ENCODE measurements at regions not wholly inside any gene's neighbourhood (a gene's known extent, or its start where the extent isn't known, plus 50 kb on each side); places are given as distances from the start of the nearest gene placed in this dataset.
"Not testable (repeated sequence)": the region's sequence is repeated elsewhere in the genome, so short reads cannot be mapped to it uniquely, and the experiment has no call there.

DNA sequence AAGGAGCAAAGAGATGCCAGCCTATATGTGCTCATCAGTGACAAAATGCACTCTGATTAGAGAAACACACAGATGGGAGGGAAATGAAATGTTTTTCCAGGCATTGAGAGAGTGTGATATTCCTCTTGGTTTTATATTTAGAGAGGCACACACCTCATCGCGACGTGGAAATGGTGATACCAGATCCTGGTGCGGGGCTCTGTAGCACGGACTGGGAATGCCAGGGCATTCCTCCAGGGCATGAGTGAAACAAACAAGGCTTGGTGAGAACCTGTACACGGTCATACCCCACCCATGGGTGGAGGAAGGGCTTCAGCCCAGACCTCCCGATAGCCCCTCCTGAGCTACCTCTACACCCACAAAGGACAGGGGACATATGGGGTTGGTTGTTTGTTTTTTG, 280.2 kb downstream of the C16orf95 start:
- no peak for FAIRE-seq
- DNase-seq (ENCODE audit: insufficient read length, low spot score): no peak

DNA sequence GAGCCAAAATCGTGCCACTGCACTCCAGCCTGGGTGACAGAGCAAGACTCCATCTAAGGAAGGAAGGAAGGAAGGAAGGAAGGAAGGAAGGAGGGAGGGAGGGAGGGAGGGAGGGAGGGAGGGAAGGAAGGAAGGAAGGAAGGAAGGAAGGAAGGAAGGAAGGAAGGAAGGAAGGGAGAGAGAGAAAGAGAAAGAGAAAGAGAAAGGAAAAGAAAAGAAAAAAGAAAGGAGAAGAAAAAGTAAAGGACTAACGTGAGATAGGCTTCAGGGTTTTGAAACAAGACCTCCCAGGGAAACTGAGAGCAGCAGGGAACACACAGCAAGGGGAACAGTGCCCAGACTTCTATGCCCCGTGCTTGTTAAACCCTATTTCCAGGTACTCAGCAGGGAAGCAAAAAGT, 278.7 kb downstream of the C16orf95 start:
- DNase-seq (ENCODE audit: insufficient read length, low spot score); FAIRE-seq: not testable (repeated sequence)

DNA sequence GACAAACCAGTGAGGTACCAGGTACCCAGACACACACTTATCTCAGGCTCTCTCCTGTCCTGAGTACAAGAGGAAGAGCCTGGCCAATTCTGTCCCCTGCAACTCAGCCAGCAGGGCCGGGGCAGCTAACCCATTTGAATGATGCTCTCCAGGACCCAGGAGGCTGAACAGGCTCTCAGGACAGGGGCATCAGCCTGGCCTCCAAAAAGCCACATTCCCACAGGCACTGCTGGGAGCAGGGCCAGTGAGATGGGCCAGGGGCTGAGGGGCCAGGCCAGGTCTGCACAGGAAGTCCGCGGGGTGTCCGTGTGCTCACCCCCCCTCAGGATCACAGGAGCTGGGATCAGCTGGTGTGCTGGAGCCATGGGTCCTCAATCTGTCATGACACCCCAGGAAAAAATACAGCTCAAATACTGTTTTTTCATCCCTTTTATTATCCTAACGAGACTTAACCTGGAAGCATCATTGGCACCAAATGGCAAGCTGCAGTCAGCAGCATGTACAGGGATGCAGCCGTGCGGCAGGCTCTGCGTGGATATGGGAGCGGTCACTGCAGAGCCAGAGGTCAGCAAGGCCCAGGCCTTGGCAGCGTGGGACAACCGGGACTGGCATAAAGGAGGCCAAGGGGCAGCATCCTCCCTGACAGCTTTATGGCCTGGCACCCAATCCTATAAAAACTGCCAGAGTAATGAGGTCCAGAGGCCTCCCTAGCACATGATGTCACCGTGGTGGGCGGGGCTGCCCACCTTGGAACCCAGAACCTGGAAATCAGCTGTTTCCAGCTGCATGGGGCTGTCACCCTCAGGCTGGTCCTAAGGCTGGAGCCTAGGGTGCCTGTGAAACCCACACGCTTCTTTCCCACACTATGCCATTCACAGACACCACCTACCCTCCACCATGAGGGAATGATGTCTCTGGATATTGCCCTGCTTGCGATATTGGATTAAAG, 276.7 kb downstream of the C16orf95 start:
- DNase-seq (ENCODE audit: insufficient read length, low spot score) (no peak), FAIRE-seq (peak; percentile 49)

DNA sequence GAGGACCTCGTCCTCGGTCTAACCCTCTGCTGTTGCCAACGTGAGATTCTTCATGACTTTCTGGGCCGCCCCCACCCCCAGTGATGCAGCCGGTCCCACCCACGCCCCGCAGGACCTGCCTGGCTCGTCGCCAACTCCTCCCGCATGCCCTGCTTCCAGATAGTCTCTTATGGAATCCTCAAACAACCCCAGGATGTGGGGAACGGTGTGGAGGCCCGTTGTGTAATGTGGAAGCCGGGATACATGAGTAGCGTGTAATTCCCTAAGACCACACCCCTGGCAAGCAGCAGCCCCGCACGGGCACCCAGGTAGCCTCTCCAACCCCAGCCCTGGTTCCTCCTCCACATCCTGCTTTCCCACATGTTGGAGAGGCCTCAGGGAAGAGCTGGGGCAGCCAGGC, 275.9 kb downstream of the C16orf95 start:
- no peak for DNase-seq (ENCODE audit: insufficient read length, low spot score)
- no peak for FAIRE-seq

DNA sequence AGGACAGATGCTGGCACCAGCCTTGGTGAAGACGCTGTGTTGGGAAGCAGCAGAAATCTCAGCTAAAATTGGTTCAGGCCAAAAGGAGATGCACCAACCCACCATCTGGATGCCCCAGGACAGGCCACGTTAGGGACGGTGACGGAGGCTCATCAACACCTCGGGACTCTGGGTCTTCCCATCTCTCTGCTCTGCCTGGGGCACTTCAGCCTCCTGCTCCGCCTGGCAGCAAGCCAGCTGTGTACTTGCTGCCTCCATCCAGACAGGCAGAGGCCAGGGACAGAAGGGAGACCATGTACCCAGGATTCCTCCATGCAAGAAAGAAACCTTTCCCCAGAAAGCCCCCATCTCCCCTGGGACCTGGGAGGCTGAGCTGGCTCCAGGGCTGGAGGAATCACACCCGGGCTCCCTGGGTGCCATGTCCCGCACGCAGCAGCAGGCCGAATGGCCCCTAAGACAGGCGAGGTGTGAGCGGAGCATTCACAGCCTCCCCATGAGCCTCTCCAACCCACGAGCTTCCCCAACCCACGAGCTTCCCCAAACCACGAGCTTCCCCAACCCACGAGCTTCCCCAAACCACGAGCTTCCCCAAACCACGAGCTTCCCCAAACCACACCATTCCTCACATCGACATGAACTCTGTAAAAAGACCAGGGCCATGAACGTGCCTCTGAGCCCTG, 274.5 kb downstream of the C16orf95 start:
- FAIRE-seq (no peak), DNase-seq (ENCODE audit: insufficient read length, low spot score) (no peak)

DNA sequence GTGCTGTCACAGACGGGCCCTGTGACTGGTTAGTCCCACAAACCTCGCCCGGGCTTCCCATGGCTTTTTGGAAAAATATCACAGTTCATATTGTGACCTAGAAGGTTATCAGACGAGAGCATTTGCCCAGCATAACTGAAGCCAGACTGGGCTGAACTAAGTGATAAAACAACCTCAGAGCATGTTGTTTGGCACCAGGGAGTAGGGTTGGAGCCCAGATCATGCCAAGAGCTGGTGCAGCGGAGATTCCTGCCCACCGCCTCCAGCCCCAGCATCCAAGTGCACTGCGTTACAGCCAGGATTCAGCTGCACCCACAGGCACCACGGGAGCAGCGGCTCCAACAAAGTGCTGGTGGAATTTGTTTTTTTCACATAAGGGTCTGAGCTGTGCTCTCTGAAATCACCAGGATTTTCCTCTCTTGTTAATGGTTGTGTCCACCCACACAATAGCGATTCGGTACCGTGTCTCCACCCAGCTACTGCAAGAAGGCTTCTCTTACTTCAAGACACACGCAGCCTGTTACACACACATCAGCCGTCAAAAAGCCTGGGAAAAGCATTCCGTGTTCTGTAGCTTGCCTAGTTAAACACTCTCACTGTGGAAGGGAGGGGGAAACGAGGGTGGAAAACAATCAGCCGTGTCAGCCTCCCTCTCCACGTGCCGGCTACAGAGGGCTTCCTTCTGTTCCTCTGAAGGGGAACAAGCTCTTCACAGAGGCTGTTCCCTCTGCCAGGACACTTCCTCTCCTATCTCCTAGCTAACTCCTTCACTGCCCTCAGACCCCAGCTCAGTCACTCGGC, 273.8 kb downstream of the C16orf95 start:
- FAIRE-seq: peak; percentile 42
- no peak for DNase-seq (ENCODE audit: insufficient read length, low spot score)

DNA sequence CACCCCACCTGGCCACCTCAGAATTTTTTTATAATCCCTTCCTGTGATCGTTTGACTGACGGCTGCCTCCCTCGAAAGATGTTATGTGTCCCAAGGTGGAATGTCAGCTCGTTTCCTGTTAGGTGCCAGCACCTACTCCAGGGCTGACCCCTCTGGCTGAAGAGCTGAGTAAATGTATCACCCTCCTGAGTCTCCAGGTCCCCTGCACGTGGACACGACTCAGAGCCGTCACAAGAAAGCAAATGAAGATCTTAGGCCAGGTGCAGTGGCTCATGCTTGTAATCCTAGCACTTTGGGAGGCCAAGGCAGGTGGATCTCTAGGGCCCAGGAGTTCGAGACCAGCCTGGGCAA, 273.2 kb downstream of the C16orf95 start:
- FAIRE-seq: no peak
- no peak for DNase-seq (ENCODE audit: insufficient read length, low spot score)

DNA sequence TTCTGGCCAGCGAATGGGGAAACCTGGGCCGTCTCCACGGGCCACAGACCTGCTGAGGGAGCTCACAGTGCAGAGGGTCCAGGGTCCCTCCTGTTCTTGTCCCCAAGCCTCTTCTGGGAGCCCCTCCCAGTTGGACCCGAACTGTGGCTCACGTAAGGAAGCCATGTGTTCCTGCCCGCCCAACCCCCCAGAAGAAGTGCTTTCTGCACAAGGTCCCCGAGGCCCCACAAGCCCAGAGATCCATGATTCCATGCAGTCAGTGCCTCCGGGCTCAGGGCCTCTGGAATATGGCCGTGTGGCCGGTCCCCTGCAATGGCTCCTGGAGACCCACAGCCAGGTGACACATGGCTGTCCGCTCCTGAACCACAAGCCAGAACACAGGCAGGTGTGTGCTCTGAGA, 272.4 kb downstream of the C16orf95 start:
- FAIRE-seq (no peak), DNase-seq (ENCODE audit: insufficient read length, low spot score) (no peak)

DNA sequence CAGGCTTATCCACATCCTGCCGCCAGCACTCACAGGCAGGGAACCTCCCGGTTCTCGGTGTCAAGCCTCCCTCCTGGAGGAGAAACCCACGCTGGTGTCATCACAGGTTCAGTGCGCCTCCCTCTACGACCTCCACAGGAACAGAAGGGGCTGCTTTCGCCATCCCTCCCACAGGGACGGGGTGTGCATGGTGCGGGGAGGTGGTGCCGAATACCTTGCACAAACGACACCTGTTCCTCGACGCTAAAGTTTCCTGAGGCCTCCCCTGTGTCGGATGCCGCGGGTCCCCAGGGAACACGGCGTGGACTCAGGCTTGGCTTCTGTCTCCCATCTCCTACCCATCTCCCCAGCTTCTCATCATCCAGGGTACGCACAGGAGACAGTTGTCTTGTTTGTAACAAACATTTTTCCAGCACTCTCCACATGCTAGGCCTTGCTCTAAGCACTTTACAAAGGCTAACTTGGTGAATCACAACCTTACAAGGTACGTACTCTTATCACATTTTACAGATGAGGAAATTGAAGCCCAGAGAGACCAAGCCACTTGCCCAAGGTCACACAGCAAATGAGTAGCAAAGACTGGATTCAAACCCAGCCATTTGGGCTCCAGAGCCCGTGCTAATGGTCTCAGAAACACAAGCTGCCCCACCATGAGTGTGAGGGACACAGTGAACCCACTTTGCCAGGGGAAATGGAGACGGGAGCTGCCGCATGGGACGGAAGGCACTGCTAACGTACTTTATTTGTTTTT, 271.6 kb downstream of the C16orf95 start:
- FAIRE-seq (no peak), DNase-seq (ENCODE audit: insufficient read length, low spot score) (no peak)

DNA sequence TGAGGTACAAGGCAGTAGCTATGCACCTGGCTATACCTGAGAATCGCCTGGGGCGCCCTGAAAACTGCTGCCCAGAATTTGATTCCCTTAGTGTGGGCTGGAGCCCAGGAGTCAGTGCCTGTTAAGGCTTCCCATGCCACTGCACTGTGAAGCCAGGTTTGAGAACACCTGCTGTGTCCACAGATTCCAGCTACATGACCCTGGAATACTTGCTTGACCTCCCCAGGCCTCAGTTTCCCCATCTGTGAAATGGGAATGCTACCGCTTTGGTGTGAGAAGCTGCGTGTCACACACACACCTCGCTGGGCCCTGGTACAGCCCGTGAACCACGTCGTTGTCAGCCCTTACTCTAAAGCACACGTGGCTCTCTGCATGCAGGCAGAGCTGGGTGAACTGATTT, 271.0 kb downstream of the C16orf95 start:
- DNase-seq (ENCODE audit: insufficient read length, low spot score): no peak
- FAIRE-seq: peak; percentile 26

DNA sequence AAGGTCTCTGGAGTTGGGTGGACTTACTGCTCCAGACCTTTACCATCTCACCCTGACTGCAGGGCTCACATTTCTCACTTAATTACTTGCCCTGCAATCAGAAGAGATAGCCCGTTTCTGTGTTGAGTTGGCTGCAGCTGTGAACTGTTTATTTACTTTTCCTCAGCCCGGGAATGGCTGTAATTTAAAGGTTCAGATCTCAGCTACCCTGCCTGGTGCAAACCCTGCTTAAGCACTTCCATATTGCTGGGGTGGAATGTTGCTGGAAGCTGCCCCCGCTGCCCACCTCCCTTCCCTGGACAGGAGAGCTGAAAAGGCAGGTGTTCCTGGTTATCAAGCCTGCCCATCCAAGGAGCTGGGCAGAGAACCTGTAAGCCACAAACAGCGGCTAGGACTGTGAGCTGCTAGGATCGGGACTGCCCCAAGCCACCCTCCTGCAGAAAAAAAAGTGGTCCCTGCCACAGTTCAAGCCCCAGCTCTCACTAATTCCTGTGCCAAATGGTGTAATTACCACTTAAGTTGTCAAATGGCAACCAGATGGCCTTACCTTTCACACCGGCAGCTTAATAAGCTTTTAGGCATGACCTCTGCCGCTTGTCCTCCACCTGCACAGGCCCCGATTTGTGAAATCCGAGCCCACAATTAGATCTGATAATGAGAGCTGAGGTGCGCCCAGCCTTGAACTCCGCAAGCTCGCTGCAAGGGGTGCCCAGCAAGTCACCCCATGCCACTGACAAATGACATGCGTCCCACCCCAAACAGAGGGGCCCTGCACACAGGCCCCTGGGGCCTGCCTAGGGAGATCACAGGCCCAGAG, 269.8 kb downstream of the C16orf95 start:
- FAIRE-seq: peak; percentile 31

DNA sequence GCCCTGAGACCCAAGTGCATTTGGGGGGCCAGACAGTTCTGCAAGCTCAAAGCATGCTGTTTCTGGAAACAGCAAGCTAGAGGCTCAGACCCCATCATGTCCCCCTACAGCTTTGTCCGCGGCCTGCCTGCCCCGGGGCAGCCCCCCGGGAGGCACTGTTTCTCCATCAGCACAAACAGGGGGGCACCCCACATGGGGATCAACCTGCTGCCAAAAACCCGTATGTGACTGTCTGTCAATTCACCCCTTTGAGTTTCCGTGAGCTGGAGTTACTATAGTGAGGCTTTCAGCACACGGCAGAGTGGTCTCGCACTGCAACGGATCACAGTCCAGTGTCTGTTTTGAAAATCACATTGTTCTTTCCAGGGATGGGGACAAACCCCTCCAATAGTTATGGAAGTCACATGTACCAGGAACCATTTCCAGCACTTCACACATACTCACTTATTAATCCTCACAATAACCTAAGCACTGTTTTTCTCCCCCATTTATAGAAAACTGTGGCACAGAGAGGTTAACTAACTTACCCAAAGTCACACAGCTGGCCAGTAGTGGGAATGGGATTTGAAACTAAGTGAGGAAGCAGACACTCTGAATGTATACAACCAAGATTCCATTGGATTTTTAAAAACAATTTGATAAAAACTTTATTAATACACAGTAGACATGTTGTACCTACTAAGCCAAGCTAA, 269.0 kb downstream of the C16orf95 start:
- FAIRE-seq: no peak
- no peak for DNase-seq (ENCODE audit: insufficient read length, low spot score)

More for the DNA sequence above, 269.8 kb downstream of the C16orf95 start:
- DNase-seq (ENCODE audit: insufficient read length, low spot score): no peak

DNA sequence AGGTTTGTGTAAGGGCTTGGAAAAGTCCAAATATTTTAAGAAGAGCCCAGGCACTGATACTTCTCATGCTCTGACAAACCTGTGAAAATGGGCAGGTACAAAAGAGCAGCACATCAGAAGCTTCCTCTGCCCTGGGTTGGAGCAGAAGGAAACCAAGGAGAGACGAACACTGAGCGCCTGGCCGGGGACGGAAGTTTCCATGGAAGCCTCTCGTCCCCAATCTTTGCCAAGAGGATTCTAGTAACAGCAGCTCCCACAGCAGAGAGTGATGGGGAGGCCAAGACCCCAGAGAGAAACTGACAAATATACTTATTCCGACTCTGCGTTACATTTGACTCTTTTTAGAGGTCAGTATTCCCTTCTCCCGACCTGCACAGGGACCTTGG, 268.5 kb downstream of the C16orf95 start:
- FAIRE-seq: no peak
- no peak for DNase-seq (ENCODE audit: insufficient read length, low spot score)

DNA sequence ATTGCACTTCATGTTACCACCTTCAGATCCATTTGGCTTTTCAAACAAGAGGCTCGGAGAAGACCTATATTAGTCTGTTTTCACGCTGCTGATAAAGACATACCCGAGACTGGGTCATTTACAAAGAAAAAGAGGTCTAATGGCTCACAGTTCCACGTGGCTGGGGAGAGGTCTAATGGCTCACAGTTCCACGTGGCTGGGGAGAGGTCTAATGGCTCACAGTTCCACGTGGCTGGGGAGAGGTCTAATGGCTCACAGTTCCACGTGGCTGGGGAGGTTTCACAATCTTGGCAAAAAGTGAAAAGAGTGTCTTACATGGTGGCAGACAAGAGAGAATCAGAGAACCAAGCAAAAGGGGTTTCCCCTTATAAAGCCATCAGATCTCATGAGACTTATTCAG, 268.0 kb downstream of the C16orf95 start:
- DNase-seq (ENCODE audit: insufficient read length, low spot score); FAIRE-seq: not testable (repeated sequence)

DNA sequence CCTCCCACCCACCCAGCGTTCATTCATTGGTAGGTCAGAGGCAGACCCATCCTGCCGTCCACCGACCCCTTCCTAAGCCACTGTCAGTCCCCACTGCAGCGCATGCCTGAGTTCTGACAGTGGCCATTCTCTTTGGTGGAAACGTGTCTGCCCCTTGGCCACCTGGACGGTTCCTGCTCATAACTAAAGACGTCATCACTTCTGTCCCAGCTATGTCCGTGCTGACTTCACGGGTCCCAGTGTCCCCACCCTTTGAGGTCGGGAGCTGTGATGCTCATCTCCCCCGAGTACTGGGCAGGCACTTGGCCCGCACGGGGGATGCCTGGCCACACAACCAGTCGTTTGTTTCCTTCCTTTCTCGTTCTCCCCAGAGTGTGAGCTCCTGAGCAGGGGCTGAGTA, 267.1 kb downstream of the C16orf95 start:
- FAIRE-seq (no peak), DNase-seq (ENCODE audit: insufficient read length, low spot score) (no peak)

DNA sequence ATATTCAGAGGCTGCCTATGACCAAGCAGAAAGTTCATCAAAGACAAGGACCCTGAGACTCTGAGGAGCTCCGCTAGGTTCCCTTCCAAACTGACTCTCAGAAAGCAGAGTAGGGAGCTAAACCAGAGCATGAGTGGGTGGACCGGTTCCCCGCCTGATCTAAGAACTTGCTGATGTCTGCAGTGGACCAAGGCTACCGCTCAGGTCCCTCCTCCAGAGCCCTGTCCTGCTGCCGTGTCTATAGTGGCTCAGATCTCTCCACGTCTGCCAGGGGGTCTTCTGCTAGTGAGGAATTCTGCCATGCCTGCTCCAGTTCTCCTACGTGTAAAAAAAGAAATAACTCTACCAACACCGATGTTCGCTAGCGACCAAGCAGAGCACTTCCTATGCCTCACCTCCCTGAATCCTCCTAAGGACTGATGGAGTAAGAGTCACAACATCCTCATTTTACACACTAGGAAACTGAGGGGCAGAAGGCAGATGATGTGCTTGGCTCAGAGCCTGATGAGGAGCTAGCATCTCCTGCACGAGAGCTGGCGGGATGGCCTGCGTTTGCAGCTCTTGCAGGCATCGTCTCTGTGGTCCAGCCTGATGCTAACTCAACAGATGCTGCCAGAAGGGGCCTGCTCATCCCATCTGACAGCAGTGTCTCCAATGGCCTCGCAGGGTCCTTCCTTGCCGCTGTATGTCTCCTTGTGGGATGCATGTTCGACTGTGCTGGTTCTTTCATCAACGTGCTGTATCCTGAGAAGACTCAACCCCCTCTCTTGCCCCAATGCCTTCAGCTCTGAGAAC, 265.5 kb downstream of the C16orf95 start:
- peak; percentile 31 for FAIRE-seq
- DNase-seq (ENCODE audit: insufficient read length, low spot score): no peak

DNA sequence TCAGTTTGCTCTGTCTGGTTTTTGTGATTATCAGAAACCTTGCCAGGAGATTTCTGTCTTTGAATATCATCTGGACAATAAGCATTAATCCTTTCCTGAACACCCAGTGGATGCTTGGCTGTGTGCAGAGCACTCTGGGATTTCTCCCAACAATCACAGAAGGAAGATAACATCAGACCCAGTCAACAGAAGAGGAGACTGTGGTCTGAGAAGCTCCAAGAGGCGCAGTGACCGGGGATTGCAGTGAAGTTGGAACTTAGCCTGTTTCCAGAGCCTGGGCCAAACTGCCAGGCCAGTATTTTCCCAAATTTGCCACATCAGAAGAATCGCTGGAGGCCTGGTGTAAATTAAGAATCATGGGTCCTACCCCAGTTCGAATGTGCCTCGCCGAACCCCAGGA, 264.7 kb downstream of the C16orf95 start:
- DNase-seq (ENCODE audit: insufficient read length, low spot score) (no peak), FAIRE-seq (no peak)

Measured in HTR-8/SVneo (cell line).